Keratinocyte (primary cell): ENCODE measurements at regions not wholly inside any gene's neighbourhood (a gene's known extent, or its start where the extent isn't known, plus 50 kb on each side); places are given as distances from the start of the nearest gene placed in this dataset.

Experiments used
- DNase-seq: peaks from one replicate; pipeline ENCODE4 v3.0.0-alpha.2; 2011; ENCODE audit warnings: low read depth, missing footprints, low spot score
- FAIRE-seq: peaks from 2 replicates; lab custom pipeline; 2011; peaks lifted over from hg19 to GRCh38; lab: Jason Lieb, UNC
- H2AFZ ChIP-seq: 2 replicates; pipeline ENCODE4 v1.6.0; 2012; ENCODE audit warnings: low read length, control low read depth, inconsistent platforms; ENCODE audit not compliant: control insufficient read depth
- H3K27ac ChIP-seq: 2 replicates; pipeline ENCODE4 v1.5.1; 2011; ENCODE audit warnings: low read length; ENCODE audit not compliant: control insufficient read depth, insufficient read depth
- H3K27me3 ChIP-seq: 3 replicates; pipeline ENCODE4 v1.6.0; 2011; ENCODE audit warnings: low read length; ENCODE audit not compliant: control insufficient read depth, insufficient read depth; ENCODE audit errors: extremely low read depth
- H3K36me3 ChIP-seq, 2 experiments: 2 replicates in 1 of 2; 3 replicates in 1 of 2; pipeline ENCODE4 v1.5.1; 2011; ENCODE audit warnings: low read length in 2 of 2, mild to moderate bottlenecking in 1 of 2; ENCODE audit not compliant: control insufficient read depth in 2 of 2, insufficient read depth in 2 of 2; ENCODE audit errors: extremely low read depth in 1 of 2
- H3K4me1 ChIP-seq: 3 replicates; pipeline ENCODE4 v1.5.1; 2011; ENCODE audit warnings: low read length; ENCODE audit not compliant: control insufficient read depth, insufficient read depth; ENCODE audit errors: extremely low read depth
- H3K4me2 ChIP-seq: 3 replicates; pipeline ENCODE4 v1.6.0; 2011; ENCODE audit warnings: low read depth, low read length; ENCODE audit not compliant: control insufficient read depth, insufficient read depth; ENCODE audit errors: extremely low read depth
- H3K4me3 ChIP-seq, 3 experiments: fragments of 200-600 bp in 1 of 3; sonication (generic) in 1 of 3; 2 replicates in 2 of 3; 3 replicates in 1 of 3; pipeline ENCODE4 v1.5.1; 2011 to 2016; ENCODE audit warnings: low read length in 3 of 3, mild to moderate bottlenecking in 3 of 3, control low read depth in 2 of 3, inconsistent platforms in 1 of 3, low read depth in 1 of 3, mixed read lengths in 1 of 3, mixed run types in 1 of 3, moderate library complexity in 1 of 3; ENCODE audit not compliant: control insufficient read depth in 2 of 3, insufficient read depth in 2 of 3; ENCODE audit errors: extremely low read depth in 1 of 3
- H3K79me2 ChIP-seq: 2 replicates; pipeline ENCODE4 v1.6.0; 2012; ENCODE audit warnings: low read length; ENCODE audit not compliant: control insufficient read depth, insufficient read depth
- H3K9ac ChIP-seq: 3 replicates; pipeline ENCODE4 v1.6.0; 2011; ENCODE audit warnings: low read length; ENCODE audit not compliant: control insufficient read depth, insufficient read depth; ENCODE audit errors: extremely low read depth
- H3K9me1 ChIP-seq: 3 replicates; pipeline ENCODE4 v1.6.0; 2011; ENCODE audit warnings: low read length; ENCODE audit not compliant: control insufficient read depth, insufficient read depth; ENCODE audit errors: extremely low read depth
- H3K9me3 ChIP-seq: 2 replicates; pipeline ENCODE4 v1.5.1; 2012; ENCODE audit warnings: low read depth, low read length; ENCODE audit not compliant: control insufficient read depth
- H4K20me1 ChIP-seq: 3 replicates; pipeline ENCODE4 v1.6.0; 2011; ENCODE audit warnings: low read length; ENCODE audit not compliant: control insufficient read depth, insufficient read depth; ENCODE audit errors: extremely low read depth
- CTCF ChIP-seq, 3 experiments: IDR thresholded peaks in 1 of 3; conservative IDR thresholded peaks in 1 of 3; optimal IDR thresholded peaks in 1 of 3; 2 replicates in 2 of 3; 3 replicates in 1 of 3; pipeline versions ENCODE3 to v1.5.1; 2011; ENCODE audit warnings: low read length in 3 of 3, mild to moderate bottlenecking in 3 of 3, moderate library complexity in 2 of 3, control low read depth in 1 of 3, inconsistent platforms in 1 of 3; ENCODE audit not compliant: insufficient read depth in 2 of 3; ENCODE audit errors: extremely low read depth in 1 of 3
- EZH2 ChIP-seq: IDR thresholded peaks from one replicate; pipeline ENCODE4 v1.6.1; 2012; ENCODE audit warnings: inconsistent platforms, mild to moderate bottlenecking, low read length, moderate library complexity
- dilution Hi-C: fragments of 300-500 bp; cut with MboI; formaldehyde crosslinking; loops from one replicate; pipeline ENCODE4 v1.7.0; 2020; ENCODE audit warnings: low sequenced_read_pairs; ENCODE audit not compliant: extremely low pct_ligation_motif_present

- Histone ChIP-seq H3K4me2 (no peak overlapping the region), H3K9me3 (no peaks in the 10 kb centered on the region), H3K4me3 (no peak overlapping the region), H4K20me1 (no peaks in the 10 kb centered on the region), H3K27me3 (no peaks in the 10 kb centered on the region), H3K4me1 (no peaks in the 10 kb centered on the region), H3K9me1 (no peaks in the 10 kb centered on the region), H2AFZ (no peak overlapping the region), H3K9ac (no peak overlapping the region), H3K79me2 (no peaks in the 10 kb centered on the region), H3K27ac (no peak overlapping the region), H3K36me3 (no peaks in the 10 kb centered on the region)
- dilution Hi-C loops, result no loop called here
- DNase-seq, result no peak
- no peak for TF ChIP-seq EZH2
- TF ChIP-seq CTCF (optimal IDR thresholded peaks at IDR 0.05 in 1 of 3, IDR thresholded peaks at IDR 0.05 in 1 of 3, conservative IDR thresholded peaks at IDR 0.05 in 1 of 3; ENCODE audit: extremely low read depth in 1 of 3, insufficient read depth in 2 of 3, low read length in 3 of 3), result no peak
- no peak for FAIRE-seq
Observed at GRCh38 chr7:38017320-38017719, 96.9 kb downstream of the EPDR1 start.

GRCh38 chr7:38020121-38020785 is 99.8 kb downstream of the EPDR1 start:
- TF ChIP-seq EZH2 (no peak), CTCF (optimal IDR thresholded peaks at IDR 0.05 in 1 of 3, IDR thresholded peaks at IDR 0.05 in 1 of 3, conservative IDR thresholded peaks at IDR 0.05 in 1 of 3; ENCODE audit: extremely low read depth in 1 of 3, insufficient read depth in 2 of 3, low read length in 3 of 3) (no peak)
- Histone ChIP-seq H3K4me2 (no peak overlapping the region), H3K9me3 (no peaks in the 10 kb centered on the region), H3K9ac (no peak overlapping the region), H3K79me2 (no peaks in the 10 kb centered on the region), H3K27me3 (no peaks in the 10 kb centered on the region), H3K27ac (no peak overlapping the region), H3K4me1 (no peaks in the 10 kb centered on the region), H2AFZ (no peak overlapping the region), H3K36me3 (no peaks in the 10 kb centered on the region), H3K4me3 (no peak overlapping the region), H3K9me1 (no peaks in the 10 kb centered on the region), H4K20me1 (no peaks in the 10 kb centered on the region)
- DNase-seq (no peak), FAIRE-seq (no peak)
- dilution Hi-C loops, result no loop called here
